Hepatocyte (in vitro differentiated cells): ENCODE measurements at regions not wholly inside any gene's neighbourhood (a gene's known extent, or its start where the extent isn't known, plus 50 kb on each side); places are given as distances from the start of the nearest gene placed in this dataset.

Experiments
- DNase-seq: peaks from one replicate; pipeline ENCODE4 v3.0.0-alpha.2; 2016; ENCODE audit warnings: low spot score
- H2AFZ ChIP-seq: fragments of 200-600 bp; sonication (generic); 2 replicates; pipeline ENCODE4 v1.6.0; 2016; ENCODE audit warnings: antibody characterized with exemption, mild to moderate bottlenecking
- H3K27ac ChIP-seq: fragments of 200-600 bp; sonication (generic); 2 replicates; pipeline ENCODE4 v1.5.1; 2016; ENCODE audit warnings: mild to moderate bottlenecking
- H3K27me3 ChIP-seq: fragments of 200-600 bp; sonication (generic); 2 replicates; pipeline ENCODE4 v1.6.1; 2016
- H3K36me3 ChIP-seq: fragments of 200-600 bp; sonication (generic); replicated peaks from 2 replicates; pipeline ENCODE4 v1.5.1; 2016; ENCODE audit warnings: low read depth; ENCODE audit not compliant: insufficient read depth
- H3K4me1 ChIP-seq: fragments of 200-600 bp; sonication (generic); 2 replicates; pipeline ENCODE4 v1.5.1; 2016; ENCODE audit warnings: mild to moderate bottlenecking, moderate library complexity; ENCODE audit not compliant: insufficient read depth
- H3K4me2 ChIP-seq: fragments of 200-600 bp; sonication (generic); 2 replicates; pipeline ENCODE4 v1.6.0; 2016
- H3K4me3 ChIP-seq: fragments of 200-600 bp; sonication (generic); 2 replicates; pipeline ENCODE4 v1.5.1; 2016; ENCODE audit warnings: mild to moderate bottlenecking
- H3K79me2 ChIP-seq: fragments of 200-600 bp; sonication (generic); 2 replicates; pipeline ENCODE4 v1.6.0; 2017; ENCODE audit warnings: mild to moderate bottlenecking
- H3K9me2 ChIP-seq: fragments of 200-600 bp; sonication (generic); replicated peaks from 2 replicates; pipeline ENCODE4 v1.6.0; 2017; ENCODE audit warnings: mild to moderate bottlenecking; ENCODE audit not compliant: insufficient read depth
- H3K9me3 ChIP-seq: fragments of 200-600 bp; sonication (generic); 2 replicates; pipeline ENCODE4 v1.5.1; 2016; ENCODE audit warnings: low read depth, mild to moderate bottlenecking
- H4K20me1 ChIP-seq: fragments of 200-600 bp; sonication (generic); 2 replicates; pipeline ENCODE4 v1.6.0; 2016; ENCODE audit warnings: mild to moderate bottlenecking; ENCODE audit not compliant: insufficient read depth, poor library complexity, severe bottlenecking
- CTCF ChIP-seq: fragments of 200-600 bp; sonication (generic); IDR thresholded peaks from 2 replicates; pipeline ENCODE4 v1.5.1; 2016; ENCODE audit warnings: antibody characterized with exemption, mild to moderate bottlenecking; ENCODE audit not compliant: poor library complexity
- EZH2 ChIP-seq: fragments of 200-600 bp; sonication (generic); IDR thresholded peaks from 2 replicates; pipeline ENCODE4 v1.6.1; 2016; ENCODE audit warnings: antibody characterized with exemption, mild to moderate bottlenecking, borderline replicate concordance
- EZH2phosphoT487 ChIP-seq: fragments of 200-600 bp; sonication (generic); IDR thresholded peaks from one replicate; pipeline ENCODE4 v1.6.1; 2018; ENCODE audit warnings: antibody characterized with exemption, mild to moderate bottlenecking, low read depth, moderate library complexity; ENCODE audit not compliant: unreplicated experiment, severe bottlenecking
- WGBS: methylation state at CpG from one replicate; pipeline ENCODE4 v1.1.6; 2016; ENCODE audit warnings: low lambda C conversion rate; ENCODE audit errors: missing lambda C conversion rate; 5-methylcytosine and 5-hydroxymethylcytosine counted together

- Histone ChIP-seq H3K9me2 (no peaks in the 10 kb centered on the region), H4K20me1 (no peaks in the 10 kb centered on the region), H2AFZ (no peak overlapping the region), H3K36me3 (no peaks in the 10 kb centered on the region), H3K4me3 (no peak overlapping the region), H3K4me2 (no peak overlapping the region), H3K79me2 (no peaks in the 10 kb centered on the region), H3K27me3 (no peaks in the 10 kb centered on the region), H3K27ac (no peak overlapping the region), H3K4me1 (no peaks in the 10 kb centered on the region), H3K9me3 (no peaks in the 10 kb centered on the region)
- no peak for DNase-seq
- no peak for TF ChIP-seq EZH2
- no peak for TF ChIP-seq CTCF
- TF ChIP-seq EZH2phosphoT487, result no peak
These were observed 355.2 kb upstream of the AZI2 start for GRCh38 chr3:28703843-28704242.

DNA sequence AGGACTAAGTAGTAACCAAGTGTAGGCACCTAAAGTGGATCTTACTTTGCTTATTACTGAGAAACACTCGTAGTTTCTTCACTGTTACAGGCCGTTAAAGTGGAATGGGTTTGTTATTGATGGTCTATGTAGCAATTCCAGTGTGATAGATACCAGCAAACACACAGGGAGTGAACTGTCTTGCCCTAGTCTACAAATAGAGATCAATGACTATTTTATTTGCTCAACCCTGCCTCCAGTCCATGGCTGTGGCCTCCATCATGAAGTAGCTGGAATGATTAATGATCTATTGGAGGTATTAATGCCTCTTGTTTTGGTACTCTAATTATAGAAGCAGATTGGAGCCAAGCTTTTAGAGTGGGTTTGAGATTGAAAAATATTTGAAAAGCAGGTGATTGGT, 362.7 kb upstream of the AZI2 start:
- no peak overlapping the region for H3K4me2 ChIP-seq
- no peaks in the 10 kb centered on the region for H3K27me3 ChIP-seq
- H3K79me2 ChIP-seq, result no peaks in the 10 kb centered on the region
- 83% methylated on average over 2 of the region's 2 CpGs for WGBS
- no peaks in the 10 kb centered on the region for H3K9me3 ChIP-seq
- no peaks in the 10 kb centered on the region for H3K36me3 ChIP-seq
- no peaks in the 10 kb centered on the region for H3K9me2 ChIP-seq
- H3K27ac ChIP-seq, result no peak overlapping the region
- no peak for DNase-seq
- H3K4me3 ChIP-seq, result no peak overlapping the region
- TF ChIP-seq CTCF, result no peak
- TF ChIP-seq EZH2, result no peak
- no peak for TF ChIP-seq EZH2phosphoT487
- no peaks in the 10 kb centered on the region for H3K4me1 ChIP-seq
- no peak overlapping the region for H2AFZ ChIP-seq
- H4K20me1 ChIP-seq, result no peaks in the 10 kb centered on the region

DNA sequence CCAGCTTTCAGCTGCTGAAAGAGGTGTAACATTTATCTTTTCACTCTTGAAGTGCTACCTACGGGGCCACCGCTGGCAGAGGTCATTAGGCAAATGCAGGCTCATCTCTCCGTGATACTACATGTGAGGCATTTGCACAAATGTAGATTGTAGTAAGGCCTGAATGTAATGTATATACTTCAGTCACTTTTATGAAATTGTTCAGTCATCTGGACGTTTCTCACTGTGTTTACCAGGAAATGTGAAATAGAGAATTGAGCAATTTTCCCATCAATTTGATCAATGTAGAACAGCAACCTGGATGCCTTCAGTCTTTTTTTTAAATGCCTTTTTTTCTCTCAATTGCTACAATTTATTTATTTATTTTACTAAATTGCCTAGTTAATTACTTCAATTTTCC, 368.3 kb upstream of the AZI2 start:
- WGBS, result 57% methylated on average over 4 of the region's 4 CpGs
- Histone ChIP-seq H3K9me3 (no peaks in the 10 kb centered on the region), H2AFZ (no peak overlapping the region), H3K27me3 (no peaks in the 10 kb centered on the region), H3K4me1 (no peaks in the 10 kb centered on the region), H3K36me3 (no peaks in the 10 kb centered on the region), H3K79me2 (no peaks in the 10 kb centered on the region), H4K20me1 (no peaks in the 10 kb centered on the region), H3K27ac (no peak overlapping the region), H3K4me2 (no peak overlapping the region), H3K9me2 (no peaks in the 10 kb centered on the region), H3K4me3 (no peak overlapping the region)
- TF ChIP-seq EZH2, result no peak
- no peak for TF ChIP-seq CTCF
- no peak for TF ChIP-seq EZH2phosphoT487
- no peak for DNase-seq

GRCh38 chr3:28718074-28718849, 369.6 kb upstream of the AZI2 start:
- Histone ChIP-seq H3K27me3 (no peaks in the 10 kb centered on the region), H3K9me3 (no peaks in the 10 kb centered on the region), H3K4me3 (no peak overlapping the region), H4K20me1 (no peaks in the 10 kb centered on the region), H2AFZ (no peak overlapping the region), H3K4me1 (no peaks in the 10 kb centered on the region), H3K79me2 (no peaks in the 10 kb centered on the region), H3K36me3 (no peaks in the 10 kb centered on the region), H3K4me2 (no peak overlapping the region), H3K9me2 (no peaks in the 10 kb centered on the region), H3K27ac (no peak overlapping the region)
- WGBS, result 86% methylated on average over 4 of the region's 4 CpGs
- TF ChIP-seq EZH2phosphoT487, result no peak
- TF ChIP-seq CTCF, result no peak
- no peak for TF ChIP-seq EZH2
- no peak for DNase-seq
